Fibroblast of villous mesenchyme (primary cell): ENCODE measurements at regions not wholly inside any gene's neighbourhood (a gene's known extent, or its start where the extent isn't known, plus 50 kb on each side); places are given as distances from the start of the nearest gene placed in this dataset.

Experiments
- DNase-seq: peaks from one replicate; pipeline ENCODE4 v3.0.0-alpha.2; 2010; ENCODE audit warnings: low read depth
- H3K4me3 ChIP-seq: 2 replicates; pipeline ENCODE4 v1.5.1; 2011; ENCODE audit warnings: low read depth, mild to moderate bottlenecking, low read length
- TF ChIP-seq, protein P1 (sequence below): IDR thresholded peaks from 2 replicates; pipeline ENCODE4 v1.5.1; 2012; ENCODE audit warnings: low read depth, mild to moderate bottlenecking, low read length; ENCODE audit not compliant: insufficient read depth

GRCh38 chr20:11724097-11724496 is 193.6 kb upstream of the BTBD3 start:
- no peak overlapping the region for H3K4me3 ChIP-seq
- no peak for DNase-seq
- TF ChIP-seq, protein P1, sequence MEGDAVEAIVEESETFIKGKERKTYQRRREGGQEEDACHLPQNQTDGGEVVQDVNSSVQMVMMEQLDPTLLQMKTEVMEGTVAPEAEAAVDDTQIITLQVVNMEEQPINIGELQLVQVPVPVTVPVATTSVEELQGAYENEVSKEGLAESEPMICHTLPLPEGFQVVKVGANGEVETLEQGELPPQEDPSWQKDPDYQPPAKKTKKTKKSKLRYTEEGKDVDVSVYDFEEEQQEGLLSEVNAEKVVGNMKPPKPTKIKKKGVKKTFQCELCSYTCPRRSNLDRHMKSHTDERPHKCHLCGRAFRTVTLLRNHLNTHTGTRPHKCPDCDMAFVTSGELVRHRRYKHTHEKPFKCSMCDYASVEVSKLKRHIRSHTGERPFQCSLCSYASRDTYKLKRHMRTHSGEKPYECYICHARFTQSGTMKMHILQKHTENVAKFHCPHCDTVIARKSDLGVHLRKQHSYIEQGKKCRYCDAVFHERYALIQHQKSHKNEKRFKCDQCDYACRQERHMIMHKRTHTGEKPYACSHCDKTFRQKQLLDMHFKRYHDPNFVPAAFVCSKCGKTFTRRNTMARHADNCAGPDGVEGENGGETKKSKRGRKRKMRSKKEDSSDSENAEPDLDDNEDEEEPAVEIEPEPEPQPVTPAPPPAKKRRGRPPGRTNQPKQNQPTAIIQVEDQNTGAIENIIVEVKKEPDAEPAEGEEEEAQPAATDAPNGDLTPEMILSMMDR = no peak

GRCh38 chr20:11726026-11726425 is 191.7 kb upstream of the BTBD3 start:
- H3K4me3 ChIP-seq = no peak overlapping the region
- TF ChIP-seq, protein P1 = no peak
- no peak for DNase-seq

GRCh38 chr20:11727708-11728107 is 190.0 kb upstream of the BTBD3 start:
- no peak for DNase-seq
- TF ChIP-seq, protein P1 = no peak
- no peak overlapping the region for H3K4me3 ChIP-seq

DNA sequence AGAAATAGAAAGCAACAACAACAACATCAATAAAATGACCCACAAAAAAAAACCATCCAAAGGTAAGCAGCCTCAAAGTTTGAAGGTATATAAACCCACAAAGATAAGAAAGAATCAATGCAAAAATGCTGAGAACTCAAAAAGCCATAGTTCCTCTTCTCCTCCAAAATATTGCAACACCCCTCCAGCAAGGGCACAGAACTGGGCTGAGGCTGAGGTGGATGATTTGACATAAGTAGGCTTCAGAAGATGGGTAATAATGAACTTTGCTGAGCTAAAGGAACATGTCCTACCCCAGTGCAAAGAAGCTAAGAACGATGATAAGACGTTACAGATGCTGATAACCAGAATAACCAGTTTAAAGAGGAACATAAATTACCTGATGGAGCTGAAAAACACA is 188.8 kb upstream of the BTBD3 start:
- DNase-seq = no peak
- TF ChIP-seq, protein P1 = no peak

GRCh38 chr20:11729806-11730205 is 187.9 kb upstream of the BTBD3 start:
- H3K4me3 ChIP-seq = no peak overlapping the region
- TF ChIP-seq, protein P1 = no peak
- no peak for DNase-seq

More for the DNA sequence above, 188.8 kb upstream of the BTBD3 start:
- H3K4me3 ChIP-seq = no peak overlapping the region

DNA sequence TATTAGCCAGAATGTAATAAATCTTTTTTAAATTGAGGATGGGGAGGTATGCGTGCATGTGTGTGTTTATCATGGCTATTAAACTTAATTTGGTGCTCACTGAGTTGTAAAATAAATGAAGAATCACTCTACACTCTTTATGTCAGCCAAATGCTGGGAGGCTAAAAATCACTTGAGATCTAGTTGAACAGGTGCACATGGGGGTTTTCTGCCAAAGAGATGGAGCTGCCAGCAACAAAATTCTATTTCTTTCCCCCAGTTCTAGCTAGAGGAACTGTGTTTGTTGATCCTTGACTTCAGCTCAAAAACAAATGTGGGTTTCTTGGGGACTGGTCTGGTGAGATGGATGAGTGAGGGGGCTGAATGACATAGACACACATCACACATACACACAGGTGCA is 183.3 kb upstream of the BTBD3 start:
- DNase-seq = no peak
- TF ChIP-seq, protein P1 = no peak
- no peak overlapping the region for H3K4me3 ChIP-seq

DNA sequence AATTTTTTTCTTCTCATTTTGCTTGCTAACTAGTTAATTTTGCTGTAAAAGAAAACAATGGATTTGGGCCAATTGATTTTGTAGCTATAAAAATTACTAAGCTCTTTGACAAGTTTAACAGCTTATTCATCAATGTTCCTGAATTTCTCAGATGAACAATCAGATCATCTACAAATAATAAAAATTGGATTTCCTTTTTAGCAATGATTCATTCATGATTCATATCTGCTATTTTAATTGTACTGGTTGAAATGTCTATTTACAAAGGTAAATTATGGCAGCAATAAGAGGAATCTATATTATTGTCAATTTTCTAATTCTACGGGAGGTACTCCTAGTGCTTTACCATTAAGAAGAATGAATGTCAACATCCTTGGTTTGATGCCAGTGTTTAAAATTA is 178.8 kb upstream of the BTBD3 start:
- no peak overlapping the region for H3K4me3 ChIP-seq
- TF ChIP-seq, protein P1 = no peak
- no peak for DNase-seq
